WTC11 (cell line): ENCODE measurements at regions not wholly inside any gene's neighbourhood (a gene's known extent, or its start where the extent isn't known, plus 50 kb on each side); places are given as distances from the start of the nearest gene placed in this dataset.
"Not testable (repeated sequence)": the region's sequence is repeated elsewhere in the genome, so short reads cannot be mapped to it uniquely, and the experiment has no call there.

Experiments
- ATAC-seq: fragments of 200-7000 bp; cut with Tn5 transposase; 2 replicates; pipeline ENCODE4 v1.10.0; 2021; ENCODE audit warnings: mild to moderate bottlenecking, moderate library complexity
- CTCF ChIA-PET: fragments of 300-600 bp; sonication (Branson Sonifier 250); formaldehyde crosslinking; loops from one replicate; lab custom pipeline; 2021; ENCODE audit warnings: antibody characterized with exemption; lab: Charles Lee
- POLR2A ChIA-PET: fragments of 350-600 bp; sonication (Branson Sonifier 250); formaldehyde crosslinking; loops from one replicate; lab custom pipeline; 2021; ENCODE audit warnings: antibody characterized with exemption; lab: Charles Lee
- DNase-seq: peaks from one replicate; pipeline ENCODE4 v3.0.0; 2021; ENCODE audit warnings: low spot score
- H3K27ac Mint-ChIP-seq: 2 replicates; pipeline ENCODE4 v1.8.0; 2021; ENCODE audit warnings: mixed read lengths
- H3K27me3 Mint-ChIP-seq: 2 replicates; pipeline ENCODE4 v1.8.0; 2021; ENCODE audit warnings: low read depth, mild to moderate bottlenecking, moderate library complexity, mixed read lengths
- H3K36me3 Mint-ChIP-seq: 2 replicates; pipeline ENCODE4 v1.8.0; 2021; ENCODE audit warnings: mixed read lengths
- H3K4me1 Mint-ChIP-seq: 2 replicates; pipeline ENCODE4 v1.8.0; 2022; ENCODE audit warnings: mixed read lengths
- H3K4me3 Mint-ChIP-seq: 2 replicates; pipeline ENCODE4 v1.8.0; 2021; ENCODE audit warnings: mild to moderate bottlenecking, moderate library complexity, mixed read lengths
- H3K9me3 Mint-ChIP-seq: 2 replicates; pipeline ENCODE4 v1.8.0; 2021; ENCODE audit warnings: mixed read lengths
- ESRRA ChIP-seq: sonication (generic); formaldehyde crosslinking; IDR thresholded peaks from 2 replicates; pipeline ENCODE4 v1.8.1; 2022; ENCODE audit warnings: mild to moderate bottlenecking, missing genetic modification reagents, borderline replicate concordance
- FOXJ3 ChIP-seq: sonication (generic); formaldehyde crosslinking; IDR thresholded peaks from 2 replicates; pipeline ENCODE4 v1.9.0; 2021; ENCODE audit warnings: missing genetic modification reagents, mild to moderate bottlenecking, borderline replicate concordance
- GABPB1 ChIP-seq: sonication (generic); formaldehyde crosslinking; IDR thresholded peaks from 2 replicates; pipeline ENCODE4 v1.8.1; 2023; ENCODE audit warnings: mild to moderate bottlenecking, missing genetic modification reagents
- SMAD3 ChIP-seq: sonication (generic); formaldehyde crosslinking; IDR thresholded peaks from 2 replicates; pipeline ENCODE4 v1.8.0; 2022; ENCODE audit warnings: missing genetic modification reagents, mild to moderate bottlenecking, borderline replicate concordance
- SMAD4 ChIP-seq: sonication (generic); formaldehyde crosslinking; IDR thresholded peaks from 2 replicates; pipeline ENCODE4 v1.8.0; 2022; ENCODE audit warnings: mild to moderate bottlenecking, missing genetic modification reagents
- STAT6 ChIP-seq: sonication (generic); formaldehyde crosslinking; conservative IDR thresholded peaks from 2 replicates; pipeline ENCODE4 v1.8.1; 2023; ENCODE audit warnings: mild to moderate bottlenecking, low read depth, missing genetic modification reagents, moderate library complexity
- ZNF138 ChIP-seq: sonication (generic); formaldehyde crosslinking; conservative IDR thresholded peaks from 2 replicates; pipeline ENCODE4 v1.8.1; 2022; ENCODE audit warnings: mild to moderate bottlenecking, moderate library complexity, missing genetic modification reagents
- ZNF232 ChIP-seq: sonication (generic); formaldehyde crosslinking; IDR thresholded peaks from 2 replicates; pipeline ENCODE4 v1.8.0; 2022; ENCODE audit warnings: mild to moderate bottlenecking, missing genetic modification reagents
- TF ChIP-seq, protein P1 (sequence below): sonication (generic); formaldehyde crosslinking; IDR thresholded peaks from 2 replicates; pipeline ENCODE4 v1.8.1; 2023; ENCODE audit warnings: mild to moderate bottlenecking, missing genetic modification reagents, moderate library complexity
- TF ChIP-seq, protein P2 (sequence below): fragments of 200-600 bp; IDR thresholded peaks from 2 replicates; pipeline ENCODE4 v1.8.0; 2022; ENCODE audit warnings: antibody characterized with exemption

GRCh38 chr11:22106566-22106965 is 86.3 kb upstream of the ANO5 start (continued):
- TF ChIP-seq STAT6, result no peak
- TF ChIP-seq ZNF232 (CRISPR knock-in tag), result no peak

GRCh38 chr11:22115470-22116029 is 77.3 kb upstream of the ANO5 start:
- CTCF ChIA-PET, result interaction anchor here (0.8 to 1.4 kb wide), 3 partner anchors 15 to 37 kb away, joined by 4 to 8 read pairs (median 4); no protein-coding TSS in a partner anchor
- no peaks in the 10 kb centered on the region for H3K27me3 Mint-ChIP-seq
- H3K27ac Mint-ChIP-seq, result no peak overlapping the region
- H3K4me1 Mint-ChIP-seq, result peaks cover 4% of the 10 kb centered on the region
- POLR2A ChIA-PET, result no interaction called here
- H3K9me3 Mint-ChIP-seq, result peaks cover 17% of the 10 kb centered on the region
- TF ChIP-seq ZNF232 (CRISPR knock-in tag) (no peak), ZNF138 (CRISPR knock-in tag) (no peak)
- 0 out of 2 replicates have a peak, but pooled peaks cover 3% of the 10 kb centered on the region for H3K36me3 Mint-ChIP-seq
- DNase-seq, result no peak
- ATAC-seq, result no peak
- H3K4me3 Mint-ChIP-seq, result no peak overlapping the region

DNA sequence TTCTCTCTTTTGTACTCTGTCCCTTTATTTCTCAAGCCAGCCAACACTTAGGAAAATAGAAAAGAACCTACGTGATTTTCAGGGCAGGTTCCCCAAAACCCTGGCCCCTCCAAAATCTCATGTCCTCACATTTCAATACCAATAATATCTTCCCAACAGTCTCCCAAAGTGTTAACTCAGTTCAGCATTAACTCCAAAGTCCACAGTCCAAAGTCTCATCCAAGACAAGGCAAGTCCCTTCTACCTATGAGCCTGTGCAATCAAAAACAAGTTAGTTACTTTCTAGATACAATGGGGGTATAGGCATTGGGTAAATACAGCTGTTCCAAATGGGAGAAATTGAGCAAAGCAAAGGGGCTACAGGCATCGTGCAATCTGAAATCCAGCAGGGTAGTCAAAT is 64.9 kb upstream of the ANO5 start:
- ATAC-seq, H3K4me1 Mint-ChIP-seq, DNase-seq, H3K27me3 Mint-ChIP-seq, POLR2A ChIA-PET, H3K27ac Mint-ChIP-seq, H3K4me3 Mint-ChIP-seq: not testable (repeated sequence)
- CTCF ChIA-PET, result interaction anchor here (0.6 kb wide), 1 partner anchor 1315 kb away, joined by 3 read pairs; no protein-coding TSS in a partner anchor
- Mint-ChIP-seq H3K36me3 (peaks cover 47% of the 10 kb centered on the region), H3K9me3 (peaks cover 57% of the 10 kb centered on the region)

GRCh38 chr11:22130462-22131053 is 62.3 kb upstream of the ANO5 start:
- peak; percentile 88 for ATAC-seq

DNA sequence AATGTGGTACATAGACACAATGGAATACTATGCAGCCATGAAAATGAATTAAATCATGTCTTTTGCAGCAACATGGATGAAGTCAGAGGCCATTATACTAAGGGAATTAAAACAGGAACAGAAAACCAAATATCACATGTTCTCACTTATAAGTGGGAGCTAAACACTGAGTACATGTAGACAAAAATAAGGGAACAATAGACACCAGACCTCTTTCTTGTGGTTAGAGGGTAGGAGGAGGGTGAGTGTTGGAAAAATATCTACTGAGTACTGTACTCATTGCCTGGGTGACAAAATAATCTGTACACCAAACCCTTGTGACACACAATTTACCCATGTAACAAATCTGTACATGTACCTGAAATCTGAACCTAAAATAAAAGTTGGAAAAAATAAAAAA is 59.1 kb upstream of the ANO5 start:
- CTCF ChIA-PET, result no interaction called here
- POLR2A ChIA-PET, result no interaction called here

More at GRCh38 chr11:22130462-22131053, 62.3 kb upstream of the ANO5 start:
- ChIA-PET POLR2A (no interaction called here), CTCF (interaction anchor here (0.6 to 1.8 kb wide), 12 partner anchors 9 to 319 kb away, joined by 3 to 11 read pairs (median 5); no protein-coding TSS in a partner anchor)
- peaks cover 47% of the 10 kb centered on the region for H3K9me3 Mint-ChIP-seq
- no peak overlapping the region for H3K4me3 Mint-ChIP-seq
- H3K4me1 Mint-ChIP-seq, result no peaks in the 10 kb centered on the region; the same call in 1 of the 2 replicates
- DNase-seq, result no peak
- TF ChIP-seq, protein P1, sequence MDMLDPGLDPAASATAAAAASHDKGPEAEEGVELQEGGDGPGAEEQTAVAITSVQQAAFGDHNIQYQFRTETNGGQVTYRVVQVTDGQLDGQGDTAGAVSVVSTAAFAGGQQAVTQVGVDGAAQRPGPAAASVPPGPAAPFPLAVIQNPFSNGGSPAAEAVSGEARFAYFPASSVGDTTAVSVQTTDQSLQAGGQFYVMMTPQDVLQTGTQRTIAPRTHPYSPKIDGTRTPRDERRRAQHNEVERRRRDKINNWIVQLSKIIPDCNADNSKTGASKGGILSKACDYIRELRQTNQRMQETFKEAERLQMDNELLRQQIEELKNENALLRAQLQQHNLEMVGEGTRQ, result no peak
- TF ChIP-seq ESRRA (CRISPR knock-in tag), result no peak
- TF ChIP-seq, protein P2, sequence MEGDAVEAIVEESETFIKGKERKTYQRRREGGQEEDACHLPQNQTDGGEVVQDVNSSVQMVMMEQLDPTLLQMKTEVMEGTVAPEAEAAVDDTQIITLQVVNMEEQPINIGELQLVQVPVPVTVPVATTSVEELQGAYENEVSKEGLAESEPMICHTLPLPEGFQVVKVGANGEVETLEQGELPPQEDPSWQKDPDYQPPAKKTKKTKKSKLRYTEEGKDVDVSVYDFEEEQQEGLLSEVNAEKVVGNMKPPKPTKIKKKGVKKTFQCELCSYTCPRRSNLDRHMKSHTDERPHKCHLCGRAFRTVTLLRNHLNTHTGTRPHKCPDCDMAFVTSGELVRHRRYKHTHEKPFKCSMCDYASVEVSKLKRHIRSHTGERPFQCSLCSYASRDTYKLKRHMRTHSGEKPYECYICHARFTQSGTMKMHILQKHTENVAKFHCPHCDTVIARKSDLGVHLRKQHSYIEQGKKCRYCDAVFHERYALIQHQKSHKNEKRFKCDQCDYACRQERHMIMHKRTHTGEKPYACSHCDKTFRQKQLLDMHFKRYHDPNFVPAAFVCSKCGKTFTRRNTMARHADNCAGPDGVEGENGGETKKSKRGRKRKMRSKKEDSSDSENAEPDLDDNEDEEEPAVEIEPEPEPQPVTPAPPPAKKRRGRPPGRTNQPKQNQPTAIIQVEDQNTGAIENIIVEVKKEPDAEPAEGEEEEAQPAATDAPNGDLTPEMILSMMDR, result peak; percentile 15; the same call in 1 of the 2 replicates
- no peak for TF ChIP-seq FOXJ3 (CRISPR knock-in tag)
- peaks cover 8% of the 10 kb centered on the region for H3K27me3 Mint-ChIP-seq
- no peak overlapping the region for H3K27ac Mint-ChIP-seq
- H3K36me3 Mint-ChIP-seq, result peaks cover 40% of the 10 kb centered on the region

More for the DNA sequence above, 59.1 kb upstream of the ANO5 start:
- H3K9me3 Mint-ChIP-seq, result peaks cover 15% of the 10 kb centered on the region
- H3K27me3 Mint-ChIP-seq, result peaks cover 4% of the 10 kb centered on the region
- peaks cover 8% of the 10 kb centered on the region for H3K36me3 Mint-ChIP-seq
- H3K27ac Mint-ChIP-seq, result no peak overlapping the region
- DNase-seq (no peak), ATAC-seq (no peak)
- no peak overlapping the region for H3K4me3 Mint-ChIP-seq
- H3K4me1 Mint-ChIP-seq, result no peaks in the 10 kb centered on the region
- TF ChIP-seq SMAD4 (CRISPR knock-in tag), result no peak
- no peak for TF ChIP-seq ZNF232 (CRISPR knock-in tag)
- TF ChIP-seq GABPB1 (CRISPR knock-in tag), result no peak
- no peak for TF ChIP-seq SMAD3
